HG03196 (cell line): ENCODE measurements at regions not wholly inside any gene's neighbourhood (a gene's known extent, or its start where the extent isn't known, plus 50 kb on each side); places are given as distances from the start of the nearest gene placed in this dataset.
"Not testable (repeated sequence)": the region's sequence is repeated elsewhere in the genome, so short reads cannot be mapped to it uniquely, and the experiment has no call there.

Experiments used
- ATAC-seq: cut with Tn5 transposase; IDR thresholded peaks from one replicate; pipeline ENCODE4 v1.9.1; 2021; ENCODE audit not compliant: unreplicated experiment

DNA sequence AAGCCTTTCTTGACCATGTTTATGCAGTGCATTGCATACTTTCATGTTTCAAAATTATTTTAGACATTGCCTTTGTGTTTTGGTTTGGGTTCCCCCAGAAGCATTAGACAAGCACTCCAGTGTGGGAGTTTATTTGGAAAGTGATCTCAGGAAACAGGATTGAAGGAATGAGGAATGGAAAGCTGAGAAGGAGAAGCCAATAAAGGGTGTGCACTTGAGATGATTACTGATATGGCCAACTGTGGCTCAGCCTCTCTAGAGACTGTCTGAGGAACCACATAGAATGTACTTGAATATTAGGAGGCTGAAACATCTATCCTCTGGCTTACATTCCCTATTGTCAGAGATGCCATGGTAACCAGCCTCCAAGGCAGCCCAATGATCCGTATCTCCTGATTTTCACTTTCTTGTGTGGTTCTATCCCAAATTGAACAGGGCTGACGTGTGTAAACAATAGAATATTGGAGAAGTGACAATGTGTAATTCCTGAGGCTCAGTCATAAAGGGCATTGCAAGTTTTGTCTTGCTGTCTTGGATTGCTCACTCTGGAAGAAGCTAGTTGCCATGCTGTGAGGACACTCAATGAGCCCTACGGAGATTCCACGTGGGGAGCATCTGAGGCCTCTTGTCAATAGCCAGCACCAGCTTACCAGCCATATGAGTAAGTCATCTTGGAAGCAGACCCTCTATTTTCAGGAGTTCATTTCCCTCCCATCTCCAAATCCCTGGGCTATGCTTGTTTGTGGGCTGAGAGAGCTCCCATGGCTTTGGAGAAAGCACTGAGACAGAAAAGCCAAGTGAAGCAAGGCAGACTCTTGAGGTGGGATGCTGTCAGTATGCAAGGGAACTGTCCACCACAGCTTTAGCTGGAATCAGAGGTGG lies 84.7 kb downstream of the SCN11A start:
- no peak for ATAC-seq

DNA sequence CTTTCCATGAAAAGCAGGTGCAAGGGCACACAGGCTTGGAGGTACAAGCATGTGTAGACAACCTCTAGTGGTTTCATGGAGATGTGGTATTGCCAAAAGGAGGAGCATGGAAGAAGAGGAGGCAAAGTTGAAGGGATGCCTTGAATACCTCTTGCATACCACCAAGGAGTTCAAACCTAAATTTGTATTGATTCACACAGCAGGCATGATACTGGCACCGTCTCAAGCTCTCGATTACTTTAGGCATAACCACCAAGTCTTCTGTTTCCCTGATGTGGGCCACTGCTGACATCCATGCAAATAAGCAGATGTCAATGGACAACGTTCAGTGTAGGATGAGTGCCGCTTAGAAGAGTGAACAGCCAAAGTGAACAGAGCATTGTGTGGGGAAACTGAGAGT lies 87.1 kb downstream of the SCN11A start:
- no peak for ATAC-seq

DNA sequence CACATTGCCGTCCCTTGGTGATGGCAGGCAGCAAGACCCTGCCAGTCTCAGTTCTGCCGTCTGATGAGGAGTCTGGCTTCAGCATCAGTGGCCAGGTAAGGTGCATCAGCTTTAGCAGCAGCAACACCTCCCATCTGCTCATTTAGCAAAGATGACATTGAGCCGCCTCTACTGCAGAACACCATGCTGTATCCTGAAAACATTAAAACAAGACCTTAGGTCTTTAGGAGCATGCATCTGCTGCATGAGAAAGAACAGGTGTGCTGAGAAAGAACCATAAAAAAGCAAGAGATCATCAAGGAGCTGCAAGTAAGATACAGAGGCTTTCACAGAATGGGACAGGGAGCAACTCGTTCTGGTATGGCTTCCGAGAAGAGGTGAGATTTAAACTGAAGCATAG lies 87.5 kb downstream of the SCN11A start:
- no peak for ATAC-seq

DNA sequence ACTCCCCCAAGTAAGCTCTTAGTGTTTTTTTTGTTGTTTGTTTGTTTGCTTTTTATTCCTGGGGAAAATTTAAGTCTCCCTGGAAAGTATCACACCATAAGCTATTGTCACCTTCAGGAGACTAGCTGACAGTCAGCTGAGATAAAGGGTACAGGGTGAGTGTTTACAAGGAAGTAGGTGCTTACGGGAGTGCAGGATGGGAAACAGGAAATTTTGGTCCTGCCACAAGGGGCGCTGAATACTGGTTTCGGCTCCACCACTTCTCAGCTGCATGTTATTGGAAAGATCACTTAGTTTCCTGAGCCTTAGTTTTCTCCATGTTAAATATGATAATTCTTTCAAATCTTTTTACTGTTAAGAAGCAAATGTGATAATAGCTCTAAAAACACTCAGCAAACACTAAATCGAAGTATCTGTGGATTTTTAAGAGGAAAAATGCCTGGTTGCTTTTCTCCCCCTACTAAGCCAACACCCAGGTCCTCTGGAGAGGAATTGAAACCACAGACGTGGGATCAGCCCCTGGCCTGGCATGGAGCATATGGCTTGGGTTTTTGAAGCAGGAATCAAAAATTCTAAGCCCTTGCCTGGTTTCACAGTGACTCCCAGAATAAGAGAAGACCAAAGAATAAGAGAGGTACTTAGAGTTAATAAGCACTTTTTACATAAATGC lies 90.7 kb downstream of the SCN11A start:
- ATAC-seq, result no peak

DNA sequence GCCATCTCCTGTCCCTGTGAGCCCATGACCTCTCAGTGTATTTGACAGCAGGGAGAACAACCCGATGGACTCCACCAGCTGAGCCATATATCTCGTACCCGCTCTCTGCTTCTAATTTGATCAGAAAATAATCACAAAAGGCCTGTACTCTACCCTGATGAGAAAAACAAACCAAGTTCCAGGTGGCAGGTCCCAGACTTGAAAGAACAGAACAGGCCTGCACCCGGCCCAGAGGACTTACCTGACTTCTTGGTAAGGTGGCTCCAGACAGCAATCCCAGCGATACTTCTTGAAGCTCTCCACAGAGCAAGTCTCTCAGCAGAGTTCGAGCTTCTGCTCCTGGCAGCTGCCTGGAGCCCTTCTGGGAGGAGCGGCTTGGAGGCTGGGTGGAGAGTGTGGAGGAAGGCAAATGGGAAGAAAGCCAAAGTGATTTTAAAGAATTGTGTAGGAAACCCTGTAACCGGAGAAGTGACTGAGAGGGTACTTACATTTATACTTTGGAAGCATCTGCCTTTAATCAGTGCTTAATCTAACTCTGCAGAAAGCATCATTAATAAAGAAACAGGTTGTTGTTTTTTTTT lies 91.6 kb downstream of the SCN11A start:
- no peak for ATAC-seq

DNA sequence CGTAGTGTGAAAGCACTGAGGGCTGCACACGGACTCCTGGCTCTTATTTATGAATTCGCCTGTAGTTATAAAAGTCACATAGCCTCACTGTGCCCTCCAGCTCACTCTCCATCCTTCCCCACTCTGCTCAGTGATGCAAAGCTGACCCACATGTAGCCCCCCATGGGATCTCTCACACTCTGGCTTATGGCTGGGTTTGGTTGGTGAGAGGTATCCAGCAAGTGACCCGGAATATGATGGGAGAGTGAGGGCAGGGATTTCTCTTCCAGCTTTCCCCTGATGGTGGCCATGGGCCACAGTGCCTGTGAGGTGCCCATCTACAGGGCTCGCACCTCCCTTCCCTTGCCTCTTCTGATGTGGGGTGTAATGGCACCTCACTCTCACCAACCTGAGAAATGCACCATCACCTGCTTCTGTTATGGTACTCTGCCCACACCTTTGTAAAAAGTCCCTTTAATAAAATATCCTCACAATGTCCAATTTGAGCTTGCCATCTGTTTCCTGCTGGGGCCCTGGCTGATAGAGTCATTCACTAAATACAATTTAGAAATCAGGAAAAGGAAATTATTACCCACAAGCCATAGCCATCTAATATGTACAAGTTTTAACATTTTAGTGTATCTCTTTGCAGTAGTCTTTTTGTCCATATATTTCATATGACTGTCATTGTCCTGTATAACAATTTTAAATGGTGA lies 93.6 kb downstream of the SCN11A start:
- no peak for ATAC-seq

DNA sequence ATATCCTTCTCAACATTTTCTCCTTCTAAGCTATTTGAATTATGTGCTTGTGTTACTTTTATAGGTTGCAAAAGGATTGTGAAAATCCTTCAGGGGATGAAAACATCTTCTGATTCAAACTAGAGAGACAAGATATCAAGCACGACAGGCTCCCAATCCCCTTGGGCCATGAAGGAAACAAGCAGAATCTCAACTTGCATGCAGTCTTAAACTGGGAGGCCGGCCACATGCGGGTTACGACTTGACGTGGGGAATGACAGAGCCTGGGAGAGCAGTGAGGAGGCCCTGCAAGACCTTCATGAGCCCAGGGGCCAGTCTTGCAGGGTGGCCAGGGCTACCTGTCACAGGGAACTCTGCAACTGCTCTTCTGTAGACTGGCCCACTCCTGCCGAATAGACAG lies 94.4 kb downstream of the SCN11A start:
- no peak for ATAC-seq

DNA sequence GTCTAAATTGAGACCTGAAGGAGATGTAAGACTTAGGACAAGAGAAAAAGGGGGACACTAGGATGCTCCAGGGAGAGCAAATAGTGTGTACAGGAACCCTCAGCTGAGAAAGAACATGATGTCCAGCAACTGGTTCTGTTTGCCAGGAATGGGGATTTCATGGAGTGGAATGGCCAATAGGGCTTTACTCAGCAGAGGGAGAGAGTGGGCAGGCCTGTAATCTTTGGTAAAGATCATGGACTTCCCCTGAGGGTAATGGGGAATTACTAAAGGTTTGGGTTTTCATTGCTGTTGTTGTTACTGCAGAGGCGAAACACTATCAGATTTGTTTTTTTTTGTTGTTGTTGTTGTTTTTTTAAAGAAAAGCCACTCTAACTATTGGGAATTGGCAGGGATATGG lies 99.0 kb downstream of the SCN11A start:
- ATAC-seq, result no peak

DNA sequence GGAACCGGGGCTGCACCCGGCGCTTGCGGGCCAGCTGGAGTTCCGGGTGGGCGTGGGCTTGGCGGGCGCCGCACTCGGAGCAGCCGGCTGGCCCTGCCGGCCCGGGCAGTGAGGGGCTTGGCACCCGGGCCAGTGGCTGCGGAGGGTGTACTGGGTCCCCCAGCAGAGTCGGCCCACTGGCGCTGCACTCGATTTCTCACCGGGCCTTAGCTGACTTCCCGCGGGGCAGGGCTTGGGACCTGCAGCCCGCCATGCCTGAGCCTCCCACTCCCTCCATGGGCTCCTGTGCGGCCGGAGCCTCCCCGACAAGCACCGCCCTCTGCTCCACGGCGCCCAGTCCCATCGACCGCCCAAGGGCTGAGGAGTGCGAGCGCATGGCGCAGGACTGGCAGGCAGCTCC lies 100.6 kb downstream of the SCN11A start:
- ATAC-seq, result not testable (repeated sequence)

DNA sequence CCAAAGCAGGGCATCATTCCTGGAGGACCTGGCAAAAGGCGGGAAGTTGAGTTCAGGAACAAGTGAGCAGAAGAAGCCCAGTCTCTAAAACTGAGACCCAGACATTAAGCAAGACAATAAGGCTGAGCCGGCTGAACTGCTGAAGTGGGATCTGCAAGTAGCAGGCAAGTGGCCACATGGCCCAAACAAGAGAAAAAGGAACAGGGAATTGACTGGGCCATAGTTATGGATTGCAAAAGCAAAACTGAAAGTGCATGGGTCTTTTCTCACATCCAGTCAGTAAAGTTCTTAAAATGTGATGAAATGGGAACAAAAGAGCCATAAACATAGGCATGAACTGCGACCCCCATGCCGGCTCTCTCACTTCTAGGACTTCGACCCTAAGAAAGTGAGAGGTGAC lies 101.2 kb downstream of the SCN11A start:
- no peak for ATAC-seq

DNA sequence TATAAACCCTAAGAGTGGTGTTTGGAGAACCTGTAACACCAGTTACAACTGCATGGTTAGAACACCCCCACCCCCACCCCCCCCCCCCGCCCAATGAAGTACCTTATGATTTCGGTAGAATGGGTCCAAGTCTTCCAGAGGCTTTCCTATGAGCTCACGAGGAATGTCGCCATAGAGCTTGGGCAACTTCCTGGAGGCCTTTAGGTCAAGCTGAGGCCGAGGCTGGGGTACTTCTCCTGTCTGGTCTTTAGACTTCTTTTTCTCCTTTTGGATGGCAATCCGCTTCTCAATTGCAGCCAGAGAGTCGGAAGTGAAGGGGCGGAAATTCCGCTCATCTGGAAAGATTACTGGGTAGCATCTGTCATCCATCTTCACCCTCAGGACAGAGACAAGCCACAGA lies 101.8 kb downstream of the SCN11A start:
- ATAC-seq, result no peak

DNA sequence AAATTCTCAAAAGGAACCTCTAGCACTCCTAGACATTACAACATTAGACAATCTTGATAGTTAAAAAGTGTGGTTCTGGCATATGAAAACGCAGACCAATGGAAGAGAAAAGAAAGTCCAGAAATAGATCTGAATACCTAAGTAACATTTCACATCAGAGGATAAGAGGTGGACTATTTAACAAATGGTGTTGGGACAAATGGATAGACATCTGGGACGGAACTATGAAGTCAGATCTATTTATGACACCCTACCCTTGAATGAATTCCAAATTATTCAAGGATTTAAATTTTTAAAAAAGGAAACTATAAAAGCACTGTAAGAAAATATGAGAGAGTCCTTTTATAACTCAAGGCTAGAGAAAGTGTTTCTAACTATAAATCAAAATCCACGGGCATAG lies 111.3 kb downstream of the SCN11A start:
- no peak for ATAC-seq

DNA sequence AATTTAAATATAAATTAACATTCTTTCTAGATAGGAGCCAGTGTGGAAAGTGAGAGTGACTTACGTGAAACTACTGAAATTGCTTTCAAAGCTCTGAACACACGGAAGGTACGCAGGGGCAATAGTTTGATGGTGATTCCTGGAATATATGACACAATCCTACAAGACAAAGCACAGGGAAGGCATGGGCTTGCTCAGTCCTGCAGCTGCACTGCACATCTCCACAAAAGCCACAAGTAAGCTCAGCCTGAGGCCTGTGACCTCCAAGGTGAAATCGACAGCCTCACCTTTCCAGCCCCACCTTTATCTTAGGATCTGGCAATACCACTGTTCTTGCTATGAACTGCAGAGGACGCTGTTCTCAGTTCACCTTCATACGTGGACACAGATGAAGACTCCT lies 109.3 kb upstream of the SCN10A start:
- no peak for ATAC-seq

DNA sequence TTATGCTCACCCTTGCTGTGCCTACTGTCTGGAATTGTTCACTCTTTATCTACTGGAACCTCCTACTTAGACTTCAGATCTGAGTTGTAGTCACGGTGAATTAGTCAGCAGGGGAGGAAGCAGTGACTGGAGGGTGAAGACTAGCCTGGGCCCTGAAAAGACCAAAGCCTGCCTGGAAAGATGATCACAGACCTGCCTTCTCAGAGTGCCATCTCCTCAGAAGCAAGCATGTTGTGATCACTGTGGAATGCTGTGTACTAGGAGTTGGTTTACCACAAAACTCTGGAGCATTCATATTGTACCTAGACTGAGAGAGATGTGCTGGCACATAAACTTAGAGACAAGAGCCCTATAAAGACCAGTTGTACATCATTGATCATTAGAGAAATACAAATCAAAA lies 100.7 kb upstream of the SCN10A start:
- ATAC-seq, result no peak

DNA sequence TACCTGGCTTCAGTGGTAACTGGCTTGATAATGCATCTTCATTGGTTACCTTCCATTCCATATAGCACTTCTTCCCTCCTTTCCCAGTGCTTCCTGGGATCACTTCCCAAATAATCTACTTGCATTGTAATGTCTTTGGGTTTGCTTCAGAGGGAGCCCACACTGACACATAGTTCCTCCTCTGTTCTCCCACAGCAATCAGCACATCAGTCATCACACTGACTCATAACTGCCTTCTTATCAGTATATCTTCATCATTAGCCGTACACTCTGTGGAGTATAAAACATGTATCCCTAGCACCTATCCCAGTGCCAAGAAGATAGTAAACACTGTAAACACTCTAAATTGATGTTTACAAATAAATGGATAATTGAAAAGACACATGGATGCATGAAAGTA lies 91.4 kb upstream of the SCN10A start:
- no peak for ATAC-seq

DNA sequence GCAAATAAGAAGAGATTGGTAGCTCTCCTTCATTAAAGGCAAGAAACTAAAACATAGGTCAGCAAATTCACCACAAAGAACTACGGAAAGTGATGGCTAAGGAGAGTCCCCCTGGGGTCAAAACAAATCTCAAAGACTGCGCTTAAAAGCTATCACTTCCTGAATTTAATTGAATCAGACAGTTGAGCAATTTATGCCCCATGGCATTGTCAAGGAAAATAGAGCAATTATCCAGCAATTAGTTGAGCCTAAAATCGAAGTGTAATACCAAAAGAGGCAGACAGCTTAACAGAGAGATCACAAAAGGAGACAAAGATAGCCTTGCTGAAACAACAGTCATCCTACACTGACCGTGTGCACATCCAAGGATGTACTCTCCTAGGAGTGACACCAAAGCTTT lies 74.4 kb upstream of the SCN10A start:
- no peak for ATAC-seq

DNA sequence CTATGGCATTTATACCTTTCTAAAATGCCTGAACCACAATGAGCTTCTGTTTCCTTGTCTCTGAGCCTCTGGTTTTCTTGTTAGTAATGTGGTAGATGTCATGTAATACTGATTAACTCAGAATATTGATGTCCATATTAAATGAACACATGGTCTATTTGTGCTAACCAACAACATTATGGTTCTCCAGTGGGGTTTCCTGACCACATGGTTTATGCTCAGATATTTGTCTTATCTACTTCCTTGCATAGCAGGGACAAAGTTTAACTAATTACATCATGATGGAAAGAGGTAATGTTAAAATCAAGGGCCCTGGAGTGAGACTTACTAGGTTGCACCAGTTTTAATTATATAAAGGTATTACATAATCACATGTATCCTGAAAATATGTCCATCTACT lies 62.6 kb upstream of the SCN10A start:
- ATAC-seq, result no peak
